LNCAP (cell line): ENCODE measurements at regions not wholly inside any gene's neighbourhood (a gene's known extent, or its start where the extent isn't known, plus 50 kb on each side); places are given as distances from the start of the nearest gene placed in this dataset.

Experiments
- TF ChIP-seq, protein P1 (sequence below): fragments of 450-650 bp; IDR thresholded peaks from 2 replicates; pipeline ENCODE4 v1.5.1; 2017; ENCODE audit warnings: mild to moderate bottlenecking

DNA sequence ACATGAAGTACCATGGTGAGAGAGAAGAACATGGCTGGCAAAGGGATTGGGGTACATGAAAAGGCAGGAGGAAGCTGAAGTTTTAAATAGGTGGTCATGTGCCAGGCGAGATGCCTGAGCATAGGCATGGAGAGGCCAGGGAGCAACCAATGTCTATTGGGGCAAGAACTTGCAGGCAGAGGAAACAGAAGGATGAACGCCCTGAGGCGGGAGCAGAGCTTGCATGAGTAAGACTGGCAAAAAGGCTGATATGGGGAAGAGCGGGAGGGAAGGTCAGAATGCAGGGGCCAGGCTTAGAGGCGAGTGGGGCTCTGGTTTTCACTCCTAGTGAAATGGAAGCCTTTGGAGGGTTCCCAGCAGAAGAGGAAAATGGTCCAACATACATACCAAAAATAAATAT lies 52.5 kb upstream of the VSTM5 start:
- TF ChIP-seq, protein P1, sequence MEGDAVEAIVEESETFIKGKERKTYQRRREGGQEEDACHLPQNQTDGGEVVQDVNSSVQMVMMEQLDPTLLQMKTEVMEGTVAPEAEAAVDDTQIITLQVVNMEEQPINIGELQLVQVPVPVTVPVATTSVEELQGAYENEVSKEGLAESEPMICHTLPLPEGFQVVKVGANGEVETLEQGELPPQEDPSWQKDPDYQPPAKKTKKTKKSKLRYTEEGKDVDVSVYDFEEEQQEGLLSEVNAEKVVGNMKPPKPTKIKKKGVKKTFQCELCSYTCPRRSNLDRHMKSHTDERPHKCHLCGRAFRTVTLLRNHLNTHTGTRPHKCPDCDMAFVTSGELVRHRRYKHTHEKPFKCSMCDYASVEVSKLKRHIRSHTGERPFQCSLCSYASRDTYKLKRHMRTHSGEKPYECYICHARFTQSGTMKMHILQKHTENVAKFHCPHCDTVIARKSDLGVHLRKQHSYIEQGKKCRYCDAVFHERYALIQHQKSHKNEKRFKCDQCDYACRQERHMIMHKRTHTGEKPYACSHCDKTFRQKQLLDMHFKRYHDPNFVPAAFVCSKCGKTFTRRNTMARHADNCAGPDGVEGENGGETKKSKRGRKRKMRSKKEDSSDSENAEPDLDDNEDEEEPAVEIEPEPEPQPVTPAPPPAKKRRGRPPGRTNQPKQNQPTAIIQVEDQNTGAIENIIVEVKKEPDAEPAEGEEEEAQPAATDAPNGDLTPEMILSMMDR = no peak

DNA sequence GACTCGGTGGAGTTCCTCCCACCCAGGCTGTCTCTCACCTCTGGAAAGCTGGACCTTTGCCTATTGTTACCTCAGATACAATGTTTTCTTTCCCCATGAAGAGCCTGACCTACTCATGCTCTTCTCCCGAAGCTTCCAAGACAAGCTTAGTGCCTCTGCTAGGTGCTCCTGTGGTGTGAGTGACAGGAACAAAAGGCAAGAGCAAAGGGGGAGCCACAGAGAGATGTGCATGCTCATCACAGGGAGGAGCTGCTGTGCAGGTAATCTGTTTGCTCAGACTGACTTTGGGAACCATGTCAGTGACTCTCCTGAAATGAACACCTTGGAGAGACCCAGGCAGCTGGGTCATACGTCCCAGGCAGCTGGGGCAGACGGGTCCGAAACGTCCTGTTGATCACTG lies 53.6 kb upstream of the VSTM5 start:
- TF ChIP-seq, protein P1 = no peak

DNA sequence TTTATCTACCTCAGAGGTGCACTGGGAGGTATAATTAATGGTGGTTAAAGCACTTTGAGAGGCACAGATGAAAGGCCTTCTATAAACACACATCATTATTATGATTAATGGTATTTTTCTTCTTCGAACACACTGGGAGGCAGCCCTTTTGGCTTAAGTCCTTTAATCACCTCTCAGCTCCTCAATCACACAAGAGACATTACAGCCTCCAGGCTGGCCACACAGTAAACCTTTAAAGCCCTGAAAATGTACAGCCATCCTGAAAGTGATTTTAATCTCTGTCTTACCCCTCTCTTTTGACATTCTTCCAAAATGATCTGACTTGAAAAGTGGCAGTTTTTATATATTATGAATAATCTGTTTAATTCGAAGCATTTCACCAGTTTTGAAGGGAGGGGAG lies 54.3 kb upstream of the VSTM5 start:
- TF ChIP-seq, protein P1 = no peak

DNA sequence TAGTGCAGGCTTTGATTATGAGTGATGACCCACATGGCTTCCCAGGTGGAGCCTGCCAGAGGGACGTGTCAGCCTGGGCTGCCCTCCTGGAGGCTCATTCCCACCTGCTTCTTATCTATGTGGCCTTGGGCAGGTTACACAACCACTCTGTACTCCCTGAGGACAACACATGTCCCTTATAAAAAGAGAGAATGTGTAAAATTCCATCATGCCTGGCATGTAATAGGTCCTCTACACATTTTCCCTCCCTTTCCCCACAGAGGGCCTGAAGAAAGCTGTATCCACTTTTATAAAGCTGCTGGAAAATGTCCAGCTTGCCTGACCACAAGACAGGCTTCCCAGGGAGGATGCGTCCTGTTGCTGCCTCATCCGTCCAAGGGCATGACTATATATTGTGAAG lies 55.0 kb upstream of the VSTM5 start:
- TF ChIP-seq, protein P1 = no peak

DNA sequence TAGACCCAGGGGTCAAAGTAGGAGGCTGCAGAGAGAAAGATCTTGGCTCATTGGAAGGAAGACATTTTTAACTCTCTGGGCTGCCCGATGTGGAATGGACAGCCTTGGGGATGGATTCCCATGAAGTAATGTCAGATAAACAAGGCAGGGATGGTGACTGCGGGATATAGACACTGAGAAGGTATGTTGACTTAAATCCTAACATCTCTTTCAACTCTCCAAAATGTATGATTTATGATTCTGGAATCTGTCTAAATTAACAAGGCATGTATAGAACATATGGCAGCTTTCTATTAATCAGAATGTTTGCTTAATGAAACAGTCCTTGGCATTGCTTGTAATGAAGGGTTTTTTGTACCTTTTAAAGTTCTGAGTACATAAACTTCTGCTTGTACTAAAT lies 56.1 kb upstream of the VSTM5 start:
- TF ChIP-seq, protein P1 = no peak

DNA sequence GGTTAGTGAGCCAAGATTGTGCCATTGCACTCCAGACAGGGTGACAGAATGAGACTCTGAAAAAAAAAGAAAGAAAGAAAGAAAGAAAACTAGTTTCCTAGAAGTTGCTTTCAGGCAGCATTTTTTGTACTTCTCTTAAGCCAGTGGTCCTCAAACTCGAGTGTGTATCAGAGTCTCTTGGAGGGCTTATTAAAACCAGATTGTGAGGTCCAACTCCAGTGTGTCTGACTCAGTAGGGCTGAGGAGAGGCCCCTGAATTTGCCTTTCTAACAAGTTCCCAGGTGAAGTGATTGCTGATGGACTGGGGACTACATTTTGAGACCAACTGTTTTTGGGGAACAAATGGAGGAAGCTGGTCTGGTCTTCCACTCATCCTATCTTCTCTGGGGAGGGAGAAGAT lies 57.5 kb upstream of the VSTM5 start:
- TF ChIP-seq, protein P1 = no peak

DNA sequence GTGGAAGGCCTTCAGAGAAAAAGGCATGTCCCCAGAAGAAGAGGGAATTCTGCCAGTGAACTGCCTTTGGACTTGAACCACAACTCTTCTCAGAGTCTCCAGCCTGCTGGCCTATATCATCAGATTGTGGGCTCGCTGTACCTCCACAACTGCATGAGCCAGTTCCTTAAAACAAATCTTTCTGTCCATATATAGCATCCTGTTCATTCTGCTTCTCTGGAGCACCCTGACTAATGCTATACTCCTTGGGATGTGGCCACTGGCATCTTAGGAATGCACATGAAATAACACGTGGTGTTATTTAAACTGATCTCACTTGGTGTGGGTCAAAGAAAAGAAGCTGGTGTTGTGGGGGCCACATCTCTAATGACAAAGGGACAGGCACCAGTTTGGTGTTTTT lies 58.3 kb upstream of the VSTM5 start:
- TF ChIP-seq, protein P1 = no peak

DNA sequence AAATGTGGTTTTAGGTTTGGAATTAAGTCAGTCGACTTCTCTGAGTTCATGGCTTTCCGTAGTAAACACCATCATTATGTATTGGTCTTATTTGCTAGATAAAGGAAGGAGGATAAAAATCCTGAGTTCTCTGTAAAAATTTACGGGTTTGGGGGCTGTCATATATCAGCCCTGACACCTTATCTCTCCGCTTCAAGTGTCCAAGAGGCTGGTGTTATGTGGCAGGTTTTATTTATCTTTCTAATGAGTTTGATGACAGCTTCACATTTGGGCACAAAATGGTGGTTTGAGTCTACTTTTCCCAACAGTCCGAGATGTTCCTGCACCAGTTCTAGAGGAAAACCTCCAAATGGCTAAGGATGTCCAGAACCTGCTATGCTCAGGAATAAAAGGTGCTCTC lies 67.3 kb upstream of the VSTM5 start:
- TF ChIP-seq, protein P1 = no peak
